H9 (cell line): ENCODE measurements at regions not wholly inside any gene's neighbourhood (a gene's known extent, or its start where the extent isn't known, plus 50 kb on each side); places are given as distances from the start of the nearest gene placed in this dataset.

Experiments used
- DNase-seq: peaks from one replicate; pipeline ENCODE4 v3.0.0-alpha.2; 2017
- H2AFZ ChIP-seq: one replicate; pipeline ENCODE4 v1.6.1; 2013; ENCODE audit warnings: mild to moderate bottlenecking, low read length, control low read depth, moderate library complexity
- H2AK5ac ChIP-seq: 2 replicates; pipeline ENCODE4 v1.6.1; 2013; ENCODE audit warnings: low read length, control low read depth, mixed read lengths; ENCODE audit not compliant: insufficient read length
- H2BK120ac ChIP-seq: one replicate; pipeline ENCODE4 v1.6.1; 2013; ENCODE audit warnings: low read depth, mild to moderate bottlenecking, low read length, control low read depth, inconsistent platforms; ENCODE audit not compliant: poor library complexity, severe bottlenecking
- H2BK12ac ChIP-seq: 2 replicates; pipeline ENCODE4 v1.6.1; 2013; ENCODE audit warnings: low read length, control low read depth, mixed read lengths, low read depth; ENCODE audit not compliant: insufficient read length
- H2BK15ac ChIP-seq: 2 replicates; pipeline ENCODE4 v1.6.1; 2013; ENCODE audit warnings: low read depth, low read length, control low read depth
- H2BK20ac ChIP-seq: one replicate; pipeline ENCODE4 v1.6.1; 2013; ENCODE audit warnings: low read depth, mild to moderate bottlenecking, low read length, control low read depth, inconsistent platforms; ENCODE audit not compliant: poor library complexity, severe bottlenecking
- H2BK5ac ChIP-seq: 2 replicates; pipeline ENCODE4 v1.6.1; 2013; ENCODE audit warnings: low read length, control low read depth, mixed read lengths; ENCODE audit not compliant: insufficient read length
- H3K14ac ChIP-seq: 2 replicates; pipeline ENCODE4 v1.6.1; 2013; ENCODE audit warnings: low read length, control low read depth; ENCODE audit not compliant: insufficient read depth
- H3K18ac ChIP-seq: 2 replicates; pipeline ENCODE4 v1.6.1; 2013; ENCODE audit warnings: low read depth, mild to moderate bottlenecking, mixed read lengths, low read length, control low read depth; ENCODE audit not compliant: insufficient read length
- H3K23ac ChIP-seq: 2 replicates; pipeline ENCODE4 v1.6.1; 2013; ENCODE audit warnings: low read length, control low read depth, mixed read lengths, low read depth; ENCODE audit not compliant: insufficient read length
- H3K23me2 ChIP-seq: 2 replicates; pipeline ENCODE4 v1.6.1; 2013; ENCODE audit warnings: low read depth, mild to moderate bottlenecking, mixed read lengths, low read length, control low read depth; ENCODE audit not compliant: insufficient read length, poor library complexity, severe bottlenecking
- H3K27ac ChIP-seq: 2 replicates; pipeline ENCODE4 v1.5.1; 2013; ENCODE audit warnings: low read length, control low read depth, mixed read lengths, low read depth; ENCODE audit not compliant: insufficient read length
- H3K27me3 ChIP-seq: 2 replicates; pipeline ENCODE4 v1.6.1; 2013; ENCODE audit warnings: low read length, control low read depth, inconsistent platforms; ENCODE audit not compliant: insufficient read depth
- H3K4ac ChIP-seq: 2 replicates; pipeline ENCODE4 v1.6.1; 2013; ENCODE audit warnings: low read depth, mild to moderate bottlenecking, control low read depth, inconsistent platforms, low read length, moderate library complexity
- H3K4me1 ChIP-seq: 2 replicates; pipeline ENCODE4 v1.6.1; 2013; ENCODE audit warnings: low read length, control low read depth, inconsistent platforms; ENCODE audit not compliant: insufficient read depth
- H3K4me2 ChIP-seq: 2 replicates; pipeline ENCODE4 v1.6.1; 2013; ENCODE audit warnings: low read length, control low read depth, mixed read lengths; ENCODE audit not compliant: insufficient read length, insufficient read depth
- H3K56ac ChIP-seq: 2 replicates; pipeline ENCODE4 v1.6.1; 2013; ENCODE audit warnings: low read depth, mild to moderate bottlenecking, mixed read lengths, low read length, control low read depth; ENCODE audit not compliant: insufficient read length
- H3K79me1 ChIP-seq: 2 replicates; pipeline ENCODE4 v1.6.1; 2013; ENCODE audit warnings: low read depth, mild to moderate bottlenecking, moderate library complexity, low read length, control low read depth, inconsistent platforms; ENCODE audit not compliant: insufficient read depth, poor library complexity, severe bottlenecking
- H3K79me2 ChIP-seq: 2 replicates; pipeline ENCODE4 v1.6.1; 2013; ENCODE audit warnings: low read length, control low read depth, inconsistent platforms; ENCODE audit not compliant: insufficient read depth
- H3K9ac ChIP-seq: 2 replicates; pipeline ENCODE4 v1.6.1; 2013; ENCODE audit warnings: low read length, control low read depth, mixed read lengths; ENCODE audit not compliant: insufficient read length; ENCODE audit errors: extremely low read depth
- H3K9me3 ChIP-seq: one replicate; pipeline ENCODE4 v1.6.1; 2013; ENCODE audit warnings: low read depth, low read length, inconsistent platforms; ENCODE audit not compliant: control insufficient read depth
- H3T11ph ChIP-seq: one replicate; pipeline ENCODE4 v1.6.1; 2013; ENCODE audit warnings: mild to moderate bottlenecking, low read length, control low read depth, inconsistent platforms
- H4K20me1 ChIP-seq: one replicate; pipeline ENCODE4 v1.6.1; 2013; ENCODE audit not compliant: control insufficient read depth, insufficient read length, insufficient read depth
- H4K5ac ChIP-seq: 2 replicates; pipeline ENCODE4 v1.6.1; 2013; ENCODE audit warnings: low read depth, mild to moderate bottlenecking, mixed read lengths, low read length, control low read depth; ENCODE audit not compliant: insufficient read length
- H4K8ac ChIP-seq: replicated peaks from 2 replicates; pipeline ENCODE4 v1.6.1; 2013; ENCODE audit warnings: low read length, control low read depth, mixed read lengths, low read depth; ENCODE audit not compliant: insufficient read length
- H4K91ac ChIP-seq: 2 replicates; pipeline ENCODE4 v1.6.1; 2013; ENCODE audit warnings: low read depth, mild to moderate bottlenecking, moderate library complexity, mixed read lengths, low read length, control low read depth; ENCODE audit not compliant: insufficient read length
- H3K27ac Mint-ChIP-seq, 3 experiments: 2 replicates in 2 of 3; 3 replicates in 1 of 3; pipeline ENCODE4 v1.8.0; 2020 to 2021; ENCODE audit warnings: mixed read lengths in 3 of 3, mild to moderate bottlenecking in 1 of 3, moderate library complexity in 1 of 3
- H3K27me3 Mint-ChIP-seq: 2 replicates; pipeline ENCODE4 v1.8.0; 2021; ENCODE audit warnings: low read depth, mild to moderate bottlenecking, moderate library complexity, mixed read lengths
- H3K36me3 Mint-ChIP-seq, 3 experiments: 2 replicates in 2 of 3; 3 replicates in 1 of 3; pipeline ENCODE4 v1.8.0; 2020 to 2021; ENCODE audit warnings: low read depth in 3 of 3, mixed read lengths in 3 of 3; ENCODE audit not compliant: insufficient read depth in 1 of 3
- H3K4me1 Mint-ChIP-seq, 2 experiments: 2 replicates each; pipeline ENCODE4 v1.8.0; 2020; ENCODE audit warnings: mixed read lengths in 2 of 2
- H3K4me3 Mint-ChIP-seq, 2 experiments: 2 replicates in 1 of 2; 3 replicates in 1 of 2; pipeline ENCODE4 v1.8.0; 2020 to 2021; ENCODE audit warnings: mild to moderate bottlenecking in 2 of 2, mixed read lengths in 2 of 2, moderate library complexity in 1 of 2
- H3K9me3 Mint-ChIP-seq, 2 experiments: 2 replicates in 1 of 2; 3 replicates in 1 of 2; pipeline ENCODE4 v1.8.0; 2020; ENCODE audit warnings: mild to moderate bottlenecking in 2 of 2, mixed read lengths in 2 of 2, moderate library complexity in 1 of 2
- CTCF ChIP-seq: fragments of 200-600 bp; sonication (generic); conservative IDR thresholded peaks from 3 replicates; pipeline ENCODE4 v1.8.0; 2021; ENCODE audit warnings: antibody characterized with exemption, mild to moderate bottlenecking
- WGBS: extraction: QIAGEN DNeasy Blood & Tissue Kit; methylation state at CpG from one replicate; pipeline ENCODE4 v1.1.7; 2013; ENCODE audit warnings: missing lambda C conversion rate, low lambda C conversion rate, mixed read lengths; ENCODE audit not compliant: insufficient read length; ENCODE audit errors: extremely low coverage; 5-methylcytosine and 5-hydroxymethylcytosine counted together

- H2BK5ac ChIP-seq, result no peak overlapping the region
- no peak overlapping the region for H2BK20ac ChIP-seq
- WGBS, result no CpG with 5 or more reads among the region's 2 CpGs
- no peak overlapping the region for H2AK5ac ChIP-seq
- H2AFZ ChIP-seq, result no peak overlapping the region
- H3K23ac ChIP-seq, result no peak overlapping the region
- H4K91ac ChIP-seq, result no peak overlapping the region
- no peak overlapping the region for H2BK12ac ChIP-seq
- no peak overlapping the region for H3K14ac ChIP-seq
- no peaks in the 10 kb centered on the region for H3K23me2 ChIP-seq
- no peak overlapping the region for H3K56ac ChIP-seq
- no peak for TF ChIP-seq CTCF
- Mint-ChIP-seq H3K27ac (no peak overlapping the region), H3K9me3 (no peaks in the 10 kb centered on the region), H3K4me1 (0 out of 4 replicates have a peak, but pooled peaks cover 0 to 2% of the 10 kb centered on the region in 2 experiments), H3K36me3 (no peaks in the 10 kb centered on the region), H3K27me3 (no peaks in the 10 kb centered on the region), H3K4me3 (no peak overlapping the region; a peak in 1 of 5 replicates)
- no peak overlapping the region for H3K4me2 ChIP-seq
- H3K27me3 ChIP-seq, result no peaks in the 10 kb centered on the region
- H2BK120ac ChIP-seq, result no peak overlapping the region
- no peak for DNase-seq
- H3K4ac ChIP-seq, result no peak overlapping the region
- no peaks in the 10 kb centered on the region for H3K79me2 ChIP-seq
- no peak overlapping the region for H3T11ph ChIP-seq
- H4K8ac ChIP-seq, result no peak overlapping the region
- H2BK15ac ChIP-seq, result no peak overlapping the region
- H3K9ac ChIP-seq, result no peak overlapping the region
- no peaks in the 10 kb centered on the region for H3K79me1 ChIP-seq
- H4K20me1 ChIP-seq, result no peaks in the 10 kb centered on the region
- no peak overlapping the region for H4K5ac ChIP-seq
- no peaks in the 10 kb centered on the region for H3K4me1 ChIP-seq
- no peak overlapping the region for H3K27ac ChIP-seq
- H3K18ac ChIP-seq, result no peak overlapping the region
- no peaks in the 10 kb centered on the region for H3K9me3 ChIP-seq
These were observed 69.4 kb upstream of the CA10 start for GRCh38 chr17:52227926-52228325.
